Prostate gland (tissue), 2 donors: ENCODE measurements at regions not wholly inside any gene's neighbourhood (a gene's known extent, or its start where the extent isn't known, plus 50 kb on each side); places are given as distances from the start of the nearest gene placed in this dataset.

Experiments used
- POLR2A ChIP-seq: fragments of 450-650 bp; IDR thresholded peaks from one replicate; pipeline ENCODE4 v1.6.1; 2016; ENCODE audit warnings: antibody characterized with exemption, mild to moderate bottlenecking
- TF ChIP-seq, protein P1 (sequence below), 4 experiments: fragments of 200-600 bp in 2 of 4; fragments of 450-650 bp in 2 of 4; sonication (generic) in 2 of 4; IDR thresholded peaks; 1 replicate in 3 of 4; 2 replicates in 1 of 4; pipeline ENCODE4 v1.5.1; 2016 to 2019; ENCODE audit warnings: antibody characterized with exemption in 4 of 4, mild to moderate bottlenecking in 2 of 4, moderate library complexity in 2 of 4

DNA sequence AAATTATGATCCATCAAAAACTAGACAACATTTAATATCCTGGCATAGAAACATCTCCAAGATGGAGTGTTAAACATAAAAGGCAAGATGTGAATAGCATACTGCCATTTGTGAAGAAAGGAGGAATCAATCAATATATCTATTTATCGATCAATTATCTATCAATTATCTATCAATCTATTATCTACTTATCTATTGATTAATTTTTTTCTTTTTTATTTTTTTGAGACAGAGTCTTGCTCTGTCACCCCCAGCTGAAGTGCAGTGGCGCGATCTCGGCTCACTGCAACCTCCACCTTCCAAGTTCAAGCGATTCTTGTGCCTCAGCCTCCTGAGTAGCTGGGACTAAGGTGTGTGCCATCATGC, 117.0 kb upstream of the RFLNA start:
- TF ChIP-seq, protein P1, sequence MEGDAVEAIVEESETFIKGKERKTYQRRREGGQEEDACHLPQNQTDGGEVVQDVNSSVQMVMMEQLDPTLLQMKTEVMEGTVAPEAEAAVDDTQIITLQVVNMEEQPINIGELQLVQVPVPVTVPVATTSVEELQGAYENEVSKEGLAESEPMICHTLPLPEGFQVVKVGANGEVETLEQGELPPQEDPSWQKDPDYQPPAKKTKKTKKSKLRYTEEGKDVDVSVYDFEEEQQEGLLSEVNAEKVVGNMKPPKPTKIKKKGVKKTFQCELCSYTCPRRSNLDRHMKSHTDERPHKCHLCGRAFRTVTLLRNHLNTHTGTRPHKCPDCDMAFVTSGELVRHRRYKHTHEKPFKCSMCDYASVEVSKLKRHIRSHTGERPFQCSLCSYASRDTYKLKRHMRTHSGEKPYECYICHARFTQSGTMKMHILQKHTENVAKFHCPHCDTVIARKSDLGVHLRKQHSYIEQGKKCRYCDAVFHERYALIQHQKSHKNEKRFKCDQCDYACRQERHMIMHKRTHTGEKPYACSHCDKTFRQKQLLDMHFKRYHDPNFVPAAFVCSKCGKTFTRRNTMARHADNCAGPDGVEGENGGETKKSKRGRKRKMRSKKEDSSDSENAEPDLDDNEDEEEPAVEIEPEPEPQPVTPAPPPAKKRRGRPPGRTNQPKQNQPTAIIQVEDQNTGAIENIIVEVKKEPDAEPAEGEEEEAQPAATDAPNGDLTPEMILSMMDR (IDR thresholded peaks at IDR 0.05): no peak
- no peak for TF ChIP-seq POLR2A
